ENCODE measurements at regions not wholly inside any gene's neighbourhood (a gene's known extent, or its start where the extent isn't known, plus 50 kb on each side); places are given as distances from the start of the nearest gene placed in this dataset.

DNA sequence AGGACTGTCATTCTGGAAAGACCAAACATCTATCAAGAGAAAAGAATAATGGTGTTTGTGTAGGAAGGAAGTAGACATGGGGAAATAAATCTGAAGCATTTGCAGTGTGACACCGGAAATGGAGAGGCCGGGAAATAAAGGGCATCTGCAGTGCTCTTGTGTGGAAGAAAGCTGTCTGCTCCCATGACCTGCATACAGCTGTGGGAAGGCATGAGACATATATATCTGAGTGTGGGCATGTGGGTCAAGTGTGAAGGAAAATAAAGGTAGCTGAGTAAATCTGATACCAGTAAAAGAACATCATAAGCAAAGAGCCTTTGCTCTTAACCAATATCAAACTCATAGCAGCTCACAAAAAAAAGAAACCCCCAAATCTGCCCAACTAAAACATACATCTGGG is 72.1 kb upstream of the OR5AK2 start:
- no peak for TF ChIP-seq POLR2AphosphoS5 (IDR thresholded peaks at IDR 0.05; ENCODE audit: low read depth, low read length)
- TF ChIP-seq FOXP2 (optimal IDR thresholded peaks at IDR 0.05; ENCODE audit: borderline replicate concordance, extremely low read depth, extremely low read length, insufficient read depth), result no peak
- TF ChIP-seq SIN3A (IDR thresholded peaks at IDR 0.05; ENCODE audit: borderline replicate concordance, insufficient read depth, low read length), result no peak
- TF ChIP-seq, protein P1, sequence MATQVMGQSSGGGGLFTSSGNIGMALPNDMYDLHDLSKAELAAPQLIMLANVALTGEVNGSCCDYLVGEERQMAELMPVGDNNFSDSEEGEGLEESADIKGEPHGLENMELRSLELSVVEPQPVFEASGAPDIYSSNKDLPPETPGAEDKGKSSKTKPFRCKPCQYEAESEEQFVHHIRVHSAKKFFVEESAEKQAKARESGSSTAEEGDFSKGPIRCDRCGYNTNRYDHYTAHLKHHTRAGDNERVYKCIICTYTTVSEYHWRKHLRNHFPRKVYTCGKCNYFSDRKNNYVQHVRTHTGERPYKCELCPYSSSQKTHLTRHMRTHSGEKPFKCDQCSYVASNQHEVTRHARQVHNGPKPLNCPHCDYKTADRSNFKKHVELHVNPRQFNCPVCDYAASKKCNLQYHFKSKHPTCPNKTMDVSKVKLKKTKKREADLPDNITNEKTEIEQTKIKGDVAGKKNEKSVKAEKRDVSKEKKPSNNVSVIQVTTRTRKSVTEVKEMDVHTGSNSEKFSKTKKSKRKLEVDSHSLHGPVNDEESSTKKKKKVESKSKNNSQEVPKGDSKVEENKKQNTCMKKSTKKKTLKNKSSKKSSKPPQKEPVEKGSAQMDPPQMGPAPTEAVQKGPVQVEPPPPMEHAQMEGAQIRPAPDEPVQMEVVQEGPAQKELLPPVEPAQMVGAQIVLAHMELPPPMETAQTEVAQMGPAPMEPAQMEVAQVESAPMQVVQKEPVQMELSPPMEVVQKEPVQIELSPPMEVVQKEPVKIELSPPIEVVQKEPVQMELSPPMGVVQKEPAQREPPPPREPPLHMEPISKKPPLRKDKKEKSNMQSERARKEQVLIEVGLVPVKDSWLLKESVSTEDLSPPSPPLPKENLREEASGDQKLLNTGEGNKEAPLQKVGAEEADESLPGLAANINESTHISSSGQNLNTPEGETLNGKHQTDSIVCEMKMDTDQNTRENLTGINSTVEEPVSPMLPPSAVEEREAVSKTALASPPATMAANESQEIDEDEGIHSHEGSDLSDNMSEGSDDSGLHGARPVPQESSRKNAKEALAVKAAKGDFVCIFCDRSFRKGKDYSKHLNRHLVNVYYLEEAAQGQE (IDR thresholded peaks at IDR 0.05; ENCODE audit: insufficient read depth in 1 of 2, low read depth in 2 of 2, low read length in 2 of 2), result no peak

- TF ChIP-seq TAF1 (IDR thresholded peaks at IDR 0.05; ENCODE audit: borderline replicate concordance, insufficient read depth, low read length), result no peak
- no peak for TF ChIP-seq POLR2AphosphoS5 (IDR thresholded peaks at IDR 0.05; ENCODE audit: low read depth, low read length)
- TF ChIP-seq SIN3A (IDR thresholded peaks at IDR 0.05; ENCODE audit: borderline replicate concordance, insufficient read depth, low read length), result no peak
- no peak for TF ChIP-seq FOXP2 (optimal IDR thresholded peaks at IDR 0.05; ENCODE audit: borderline replicate concordance, extremely low read depth, extremely low read length, insufficient read depth)
- TF ChIP-seq, protein P1 (IDR thresholded peaks at IDR 0.05; ENCODE audit: insufficient read depth in 1 of 2, low read depth in 2 of 2, low read length in 2 of 2), result no peak
These were observed 72.6 kb upstream of the OR5AK2 start for GRCh38 chr11:56916162-56916561.

- TF ChIP-seq SIN3A (IDR thresholded peaks at IDR 0.05; ENCODE audit: borderline replicate concordance, insufficient read depth, low read length) (0 out of 2 replicates have a peak, but pooled peaks have one; percentile 8), FOXP2 (optimal IDR thresholded peaks at IDR 0.05; ENCODE audit: borderline replicate concordance, extremely low read depth, extremely low read length, insufficient read depth) (no peak), TAF1 (IDR thresholded peaks at IDR 0.05; ENCODE audit: borderline replicate concordance, insufficient read depth, low read length) (no peak), POLR2AphosphoS5 (IDR thresholded peaks at IDR 0.05; ENCODE audit: low read depth, low read length) (no peak)
- TF ChIP-seq, protein P1 (IDR thresholded peaks at IDR 0.05; ENCODE audit: insufficient read depth in 1 of 2, low read depth in 2 of 2, low read length in 2 of 2), result no peak
These were observed 77.4 kb upstream of the OR5AK2 start for GRCh38 chr11:56911312-56911711.

- TF ChIP-seq FOXP2 (optimal IDR thresholded peaks at IDR 0.05; ENCODE audit: borderline replicate concordance, extremely low read depth, extremely low read length, insufficient read depth) (no peak), POLR2AphosphoS5 (IDR thresholded peaks at IDR 0.05; ENCODE audit: low read depth, low read length) (no peak), SIN3A (IDR thresholded peaks at IDR 0.05; ENCODE audit: borderline replicate concordance, insufficient read depth, low read length) (no peak), TAF1 (IDR thresholded peaks at IDR 0.05; ENCODE audit: borderline replicate concordance, insufficient read depth, low read length) (no peak)
- TF ChIP-seq, protein P1 (IDR thresholded peaks at IDR 0.05; ENCODE audit: insufficient read depth in 1 of 2, low read depth in 2 of 2, low read length in 2 of 2), result no peak
These were observed 77.9 kb upstream of the OR5AK2 start for GRCh38 chr11:56910785-56911184.

Measured in PFSK-1 (cell line).